ENCODE measurements at regions not wholly inside any gene's neighbourhood (a gene's known extent, or its start where the extent isn't known, plus 50 kb on each side); places are given as distances from the start of the nearest gene placed in this dataset.

DNA sequence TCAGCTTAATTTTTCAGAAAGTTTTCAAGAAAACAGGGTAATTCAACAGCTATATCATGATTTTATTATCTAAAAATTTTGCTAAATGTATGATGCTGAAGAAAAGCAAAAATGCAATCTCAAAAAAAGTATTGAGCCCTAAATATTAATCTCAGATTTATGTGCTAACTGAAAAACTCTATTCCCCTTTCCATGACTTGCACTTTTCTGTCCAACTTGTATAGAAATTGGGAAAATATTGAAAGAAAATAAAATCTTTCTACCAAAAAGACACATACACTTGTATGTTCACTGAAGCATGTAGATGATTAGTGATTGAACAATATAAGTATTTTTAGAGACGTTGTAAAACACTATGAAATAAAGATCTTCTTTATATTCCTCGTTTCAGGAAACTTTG lies 368.0 kb upstream of the ATXN7L3B start:
- Histone ChIP-seq H3K4me3 (ENCODE audit: low read depth in 2 of 2, low read length in 2 of 2) (no peak overlapping the region), H3K36me3 (ENCODE audit: control insufficient read depth, insufficient read depth, low read length) (no peaks in the 10 kb centered on the region), H3K4me1 (ENCODE audit: control insufficient read depth, insufficient read depth, low read length) (no peaks in the 10 kb centered on the region), H3K9me3 (ENCODE audit: control insufficient read depth, insufficient read depth, low read depth, low read length) (no peaks in the 10 kb centered on the region; the same call in 1 of the 2 replicates), H3K27ac (ENCODE audit: low read length) (no peak overlapping the region), H3K27me3 (ENCODE audit: control insufficient read depth, insufficient read depth, low read length) (no peaks in the 10 kb centered on the region)
- BruUV-seq (replicated peaks), result no TSS peak
- CTCF ChIA-PET, result no interaction called here
- POLR2A ChIA-PET, result no interaction called here
- in situ Hi-C loops (cut with HindIII; ENCODE audit: low pct_unique_long_range_greater_than_20kb, low sequenced_read_pairs) (no loop called here), intact Hi-C loops (cut with micrococcal nuclease; ENCODE audit: unreplicated experiment) (no loop called here)
- no peak for ATAC-seq
- TF ChIP-seq TCF7L2 (IDR thresholded peaks at IDR 0.05; ENCODE audit: low read depth, low read length) (no peak), POLR2AphosphoS5 (IDR thresholded peaks at IDR 0.05; ENCODE audit: low read depth, low read length) (no peak)
- DNase-seq (ENCODE audit: low read depth, low spot score), result no peak

DNA sequence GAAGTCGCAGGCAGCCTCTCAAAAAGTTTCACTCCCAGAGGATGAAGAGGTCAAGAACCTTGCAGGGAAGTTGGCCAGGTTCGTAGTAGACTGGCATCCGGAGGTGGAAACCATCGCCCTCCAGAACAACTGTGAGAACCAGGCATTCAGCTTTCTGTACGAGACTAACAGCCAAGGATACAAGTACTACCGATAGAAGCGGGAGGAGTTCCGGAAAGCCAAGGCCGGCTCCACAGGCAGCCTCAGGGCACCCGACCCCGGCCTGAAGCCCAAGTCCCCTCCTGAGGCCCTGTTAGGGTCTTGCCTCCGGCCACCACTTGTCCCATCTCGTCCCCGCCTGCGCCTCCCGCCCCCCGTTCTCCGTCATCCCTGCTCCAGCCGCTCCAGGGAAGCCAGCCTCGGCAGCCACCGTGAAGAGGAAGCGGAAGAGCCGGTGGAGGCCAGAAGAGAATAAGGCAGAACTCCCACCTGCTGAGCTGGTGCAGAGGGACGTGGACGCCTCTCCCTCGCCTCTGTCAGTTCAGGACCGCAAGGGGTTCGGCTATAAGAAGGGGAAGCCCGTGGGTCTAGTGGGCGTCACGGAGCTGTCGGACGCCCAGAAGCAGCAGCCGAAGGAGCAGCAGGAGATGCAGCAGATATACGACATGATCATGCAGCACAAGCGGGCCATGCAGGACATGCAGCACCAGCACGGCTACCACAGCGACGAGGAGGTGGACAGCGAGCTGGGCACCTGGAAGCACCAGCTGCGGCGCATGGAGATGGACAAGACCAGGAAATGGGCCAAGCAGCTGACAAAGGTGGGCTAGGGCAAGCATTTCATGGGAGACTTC lies 366.8 kb upstream of the ATXN7L3B start:
- Histone ChIP-seq H3K4me1 (ENCODE audit: control insufficient read depth, insufficient read depth, low read length) (no peaks in the 10 kb centered on the region), H3K36me3 (ENCODE audit: control insufficient read depth, insufficient read depth, low read length) (no peaks in the 10 kb centered on the region), H3K27ac (ENCODE audit: low read length) (no peak overlapping the region), H3K4me3 (ENCODE audit: low read depth in 2 of 2, low read length in 2 of 2) (no peak overlapping the region), H3K9me3 (ENCODE audit: control insufficient read depth, insufficient read depth, low read depth, low read length) (no peaks in the 10 kb centered on the region; the same call in 1 of the 2 replicates), H3K27me3 (ENCODE audit: control insufficient read depth, insufficient read depth, low read length) (no peaks in the 10 kb centered on the region)
- no TSS peak for BruUV-seq (replicated peaks)
- ATAC-seq, result no peak
- in situ Hi-C loops (cut with HindIII; ENCODE audit: low pct_unique_long_range_greater_than_20kb, low sequenced_read_pairs) (no loop called here), intact Hi-C loops (cut with micrococcal nuclease; ENCODE audit: unreplicated experiment) (no loop called here)
- no peak for TF ChIP-seq TCF7L2 (IDR thresholded peaks at IDR 0.05; ENCODE audit: low read depth, low read length)
- TF ChIP-seq, protein P1, sequence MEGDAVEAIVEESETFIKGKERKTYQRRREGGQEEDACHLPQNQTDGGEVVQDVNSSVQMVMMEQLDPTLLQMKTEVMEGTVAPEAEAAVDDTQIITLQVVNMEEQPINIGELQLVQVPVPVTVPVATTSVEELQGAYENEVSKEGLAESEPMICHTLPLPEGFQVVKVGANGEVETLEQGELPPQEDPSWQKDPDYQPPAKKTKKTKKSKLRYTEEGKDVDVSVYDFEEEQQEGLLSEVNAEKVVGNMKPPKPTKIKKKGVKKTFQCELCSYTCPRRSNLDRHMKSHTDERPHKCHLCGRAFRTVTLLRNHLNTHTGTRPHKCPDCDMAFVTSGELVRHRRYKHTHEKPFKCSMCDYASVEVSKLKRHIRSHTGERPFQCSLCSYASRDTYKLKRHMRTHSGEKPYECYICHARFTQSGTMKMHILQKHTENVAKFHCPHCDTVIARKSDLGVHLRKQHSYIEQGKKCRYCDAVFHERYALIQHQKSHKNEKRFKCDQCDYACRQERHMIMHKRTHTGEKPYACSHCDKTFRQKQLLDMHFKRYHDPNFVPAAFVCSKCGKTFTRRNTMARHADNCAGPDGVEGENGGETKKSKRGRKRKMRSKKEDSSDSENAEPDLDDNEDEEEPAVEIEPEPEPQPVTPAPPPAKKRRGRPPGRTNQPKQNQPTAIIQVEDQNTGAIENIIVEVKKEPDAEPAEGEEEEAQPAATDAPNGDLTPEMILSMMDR (IDR thresholded peaks at IDR 0.05), result no peak
- no peak for TF ChIP-seq SIN3A (IDR thresholded peaks at IDR 0.05; ENCODE audit: borderline replicate concordance, insufficient read depth, low read depth, low read length)
- TF ChIP-seq, protein P2, sequence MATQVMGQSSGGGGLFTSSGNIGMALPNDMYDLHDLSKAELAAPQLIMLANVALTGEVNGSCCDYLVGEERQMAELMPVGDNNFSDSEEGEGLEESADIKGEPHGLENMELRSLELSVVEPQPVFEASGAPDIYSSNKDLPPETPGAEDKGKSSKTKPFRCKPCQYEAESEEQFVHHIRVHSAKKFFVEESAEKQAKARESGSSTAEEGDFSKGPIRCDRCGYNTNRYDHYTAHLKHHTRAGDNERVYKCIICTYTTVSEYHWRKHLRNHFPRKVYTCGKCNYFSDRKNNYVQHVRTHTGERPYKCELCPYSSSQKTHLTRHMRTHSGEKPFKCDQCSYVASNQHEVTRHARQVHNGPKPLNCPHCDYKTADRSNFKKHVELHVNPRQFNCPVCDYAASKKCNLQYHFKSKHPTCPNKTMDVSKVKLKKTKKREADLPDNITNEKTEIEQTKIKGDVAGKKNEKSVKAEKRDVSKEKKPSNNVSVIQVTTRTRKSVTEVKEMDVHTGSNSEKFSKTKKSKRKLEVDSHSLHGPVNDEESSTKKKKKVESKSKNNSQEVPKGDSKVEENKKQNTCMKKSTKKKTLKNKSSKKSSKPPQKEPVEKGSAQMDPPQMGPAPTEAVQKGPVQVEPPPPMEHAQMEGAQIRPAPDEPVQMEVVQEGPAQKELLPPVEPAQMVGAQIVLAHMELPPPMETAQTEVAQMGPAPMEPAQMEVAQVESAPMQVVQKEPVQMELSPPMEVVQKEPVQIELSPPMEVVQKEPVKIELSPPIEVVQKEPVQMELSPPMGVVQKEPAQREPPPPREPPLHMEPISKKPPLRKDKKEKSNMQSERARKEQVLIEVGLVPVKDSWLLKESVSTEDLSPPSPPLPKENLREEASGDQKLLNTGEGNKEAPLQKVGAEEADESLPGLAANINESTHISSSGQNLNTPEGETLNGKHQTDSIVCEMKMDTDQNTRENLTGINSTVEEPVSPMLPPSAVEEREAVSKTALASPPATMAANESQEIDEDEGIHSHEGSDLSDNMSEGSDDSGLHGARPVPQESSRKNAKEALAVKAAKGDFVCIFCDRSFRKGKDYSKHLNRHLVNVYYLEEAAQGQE (IDR thresholded peaks at IDR 0.05; ENCODE audit: insufficient read depth in 1 of 2, low read depth in 2 of 2, low read length in 1 of 2), result no peak
- TF ChIP-seq POLR2AphosphoS5 (IDR thresholded peaks at IDR 0.05; ENCODE audit: low read depth, low read length), result no peak
- CTCF ChIA-PET, result no interaction called here
- no peak for DNase-seq (ENCODE audit: low read depth, low spot score)
- POLR2A ChIA-PET, result no interaction called here

DNA sequence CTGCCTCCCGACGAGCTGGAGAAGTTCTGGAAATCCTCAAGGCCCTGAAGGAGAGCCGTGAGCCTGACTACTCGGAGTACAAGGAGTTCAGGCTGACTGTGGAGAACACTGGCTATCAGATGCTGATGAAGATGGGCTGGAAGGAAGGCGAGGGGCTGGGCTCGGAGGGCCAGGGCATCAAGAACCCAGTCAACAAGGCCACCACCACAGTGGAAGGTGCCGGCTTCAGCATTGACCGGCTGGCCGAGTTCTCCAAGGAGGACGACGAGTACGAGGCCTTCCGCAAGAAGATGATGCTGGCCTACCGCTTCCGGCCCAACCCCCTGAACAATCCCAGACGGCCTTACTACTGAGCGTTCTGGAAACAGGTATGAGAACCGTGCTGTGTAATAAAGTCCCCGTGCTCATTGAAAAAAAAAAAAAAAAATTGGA lies 366.1 kb upstream of the ATXN7L3B start:
- ATAC-seq, result no peak
- DNase-seq (ENCODE audit: low read depth, low spot score), result no peak
- TF ChIP-seq SIN3A (IDR thresholded peaks at IDR 0.05; ENCODE audit: borderline replicate concordance, insufficient read depth, low read depth, low read length), result no peak
- TF ChIP-seq, protein P1 (IDR thresholded peaks at IDR 0.05), result no peak
- TF ChIP-seq, protein P2 (IDR thresholded peaks at IDR 0.05; ENCODE audit: insufficient read depth in 1 of 2, low read depth in 2 of 2, low read length in 1 of 2), result no peak
- TF ChIP-seq TCF7L2 (IDR thresholded peaks at IDR 0.05; ENCODE audit: low read depth, low read length), result no peak
- TF ChIP-seq POLR2AphosphoS5 (IDR thresholded peaks at IDR 0.05; ENCODE audit: low read depth, low read length), result no peak
- H3K27me3 ChIP-seq (ENCODE audit: control insufficient read depth, insufficient read depth, low read length), result no peaks in the 10 kb centered on the region
- no peak overlapping the region for H3K4me3 ChIP-seq (ENCODE audit: low read depth in 2 of 2, low read length in 2 of 2)
- no peaks in the 10 kb centered on the region; the same call in 1 of the 2 replicates for H3K9me3 ChIP-seq (ENCODE audit: control insufficient read depth, insufficient read depth, low read depth, low read length)
- no TSS peak for BruUV-seq (replicated peaks)
- ChIA-PET POLR2A (no interaction called here), CTCF (no interaction called here)
- H3K36me3 ChIP-seq (ENCODE audit: control insufficient read depth, insufficient read depth, low read length), result no peaks in the 10 kb centered on the region
- intact Hi-C loops (cut with micrococcal nuclease; ENCODE audit: unreplicated experiment) (no loop called here), in situ Hi-C loops (cut with HindIII; ENCODE audit: low pct_unique_long_range_greater_than_20kb, low sequenced_read_pairs) (no loop called here)
- H3K4me1 ChIP-seq (ENCODE audit: control insufficient read depth, insufficient read depth, low read length), result no peaks in the 10 kb centered on the region
- H3K27ac ChIP-seq (ENCODE audit: low read length), result no peak overlapping the region

Data from Panc1 (cell line).